ENCODE measurements at regions not wholly inside any gene's neighbourhood (a gene's known extent, or its start where the extent isn't known, plus 50 kb on each side); places are given as distances from the start of the nearest gene placed in this dataset.

DNA sequence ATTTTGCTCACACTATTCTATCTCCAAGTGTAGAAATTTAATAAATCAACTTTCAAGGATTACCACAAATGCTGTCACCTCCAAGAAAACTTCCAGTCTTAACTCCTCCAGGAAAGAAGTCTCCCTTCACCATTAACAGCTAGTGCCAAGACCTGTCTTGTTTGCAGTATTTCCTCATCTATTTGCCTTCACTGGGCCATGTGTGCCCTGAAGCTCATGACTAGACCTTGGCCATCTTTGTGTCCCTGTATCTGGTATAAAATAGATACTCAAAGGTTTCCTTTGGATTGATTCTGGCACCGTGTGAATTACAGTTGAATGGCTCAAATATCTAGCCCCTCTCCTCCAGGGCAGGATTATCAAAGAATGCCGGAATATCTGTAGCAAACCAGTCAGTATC is 346.7 kb upstream of the KLF4 start:
- H3K27ac ChIP-seq (ENCODE audit: low read depth in 1 of 2, low read length in 2 of 2) = no peak overlapping the region
- no peaks in the 10 kb centered on the region for H3K27me3 ChIP-seq (ENCODE audit: control insufficient read depth in 4 of 4, insufficient read depth in 4 of 4, low read length in 3 of 4)
- H3K4me1 ChIP-seq (ENCODE audit: control insufficient read depth in 4 of 4, insufficient read depth in 4 of 4, low read length in 3 of 4) = no peaks in the 10 kb centered on the region
- DNase-seq (ENCODE audit: low spot score) = no peak
- no peaks in the 10 kb centered on the region for H3K9me3 ChIP-seq (ENCODE audit: control insufficient read depth in 4 of 4, low read length in 3 of 4)
- H3K36me3 ChIP-seq (ENCODE audit: control insufficient read depth in 4 of 4, insufficient read depth in 3 of 4, low read depth in 1 of 4, low read length in 3 of 4) = no peaks in the 10 kb centered on the region
- H3K9ac ChIP-seq (ENCODE audit: low read depth in 1 of 2, low read length in 2 of 2) = no peak overlapping the region
- 71% methylated on average over 2 of the region's 2 CpGs for WGBS
- H3K4me3 ChIP-seq (ENCODE audit: low read depth in 1 of 3, low read length in 3 of 3) = no peak overlapping the region
- TF ChIP-seq RXRA (IDR thresholded peaks at IDR 0.05) (peak in 1 of 2 donors; percentile 24), JUND (IDR thresholded peaks at IDR 0.05) (no peak), NR2F2 (IDR thresholded peaks at IDR 0.05) (no peak), HNF4A (conservative IDR thresholded peaks at IDR 0.05) (peak in 1 of 2 donors; percentile 49), FOXA1 (IDR thresholded peaks at IDR 0.05) (no peak), FOXA2 (IDR thresholded peaks at IDR 0.05) (no peak), RAD21 (IDR thresholded peaks at IDR 0.05) (no peak), YY1 (IDR thresholded peaks at IDR 0.05) (peak; percentile 59), GABPA (IDR thresholded peaks at IDR 0.05 in 1 of 2, conservative IDR thresholded peaks at IDR 0.05 in 1 of 2) (no peak)
- TF ChIP-seq, protein P1, sequence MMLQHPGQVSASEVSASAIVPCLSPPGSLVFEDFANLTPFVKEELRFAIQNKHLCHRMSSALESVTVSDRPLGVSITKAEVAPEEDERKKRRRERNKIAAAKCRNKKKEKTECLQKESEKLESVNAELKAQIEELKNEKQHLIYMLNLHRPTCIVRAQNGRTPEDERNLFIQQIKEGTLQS (IDR thresholded peaks at IDR 0.05) = no peak
- TF ChIP-seq, protein P2, sequence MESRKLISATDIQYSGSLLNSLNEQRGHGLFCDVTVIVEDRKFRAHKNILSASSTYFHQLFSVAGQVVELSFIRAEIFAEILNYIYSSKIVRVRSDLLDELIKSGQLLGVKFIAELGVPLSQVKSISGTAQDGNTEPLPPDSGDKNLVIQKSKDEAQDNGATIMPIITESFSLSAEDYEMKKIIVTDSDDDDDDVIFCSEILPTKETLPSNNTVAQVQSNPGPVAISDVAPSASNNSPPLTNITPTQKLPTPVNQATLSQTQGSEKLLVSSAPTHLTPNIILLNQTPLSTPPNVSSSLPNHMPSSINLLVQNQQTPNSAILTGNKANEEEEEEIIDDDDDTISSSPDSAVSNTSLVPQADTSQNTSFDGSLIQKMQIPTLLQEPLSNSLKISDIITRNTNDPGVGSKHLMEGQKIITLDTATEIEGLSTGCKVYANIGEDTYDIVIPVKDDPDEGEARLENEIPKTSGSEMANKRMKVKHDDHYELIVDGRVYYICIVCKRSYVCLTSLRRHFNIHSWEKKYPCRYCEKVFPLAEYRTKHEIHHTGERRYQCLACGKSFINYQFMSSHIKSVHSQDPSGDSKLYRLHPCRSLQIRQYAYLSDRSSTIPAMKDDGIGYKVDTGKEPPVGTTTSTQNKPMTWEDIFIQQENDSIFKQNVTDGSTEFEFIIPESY (IDR thresholded peaks at IDR 0.05) = no peak
- TF ChIP-seq, protein P3, sequence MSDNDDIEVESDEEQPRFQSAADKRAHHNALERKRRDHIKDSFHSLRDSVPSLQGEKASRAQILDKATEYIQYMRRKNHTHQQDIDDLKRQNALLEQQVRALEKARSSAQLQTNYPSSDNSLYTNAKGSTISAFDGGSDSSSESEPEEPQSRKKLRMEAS (IDR thresholded peaks at IDR 0.05) = no peak

DNA sequence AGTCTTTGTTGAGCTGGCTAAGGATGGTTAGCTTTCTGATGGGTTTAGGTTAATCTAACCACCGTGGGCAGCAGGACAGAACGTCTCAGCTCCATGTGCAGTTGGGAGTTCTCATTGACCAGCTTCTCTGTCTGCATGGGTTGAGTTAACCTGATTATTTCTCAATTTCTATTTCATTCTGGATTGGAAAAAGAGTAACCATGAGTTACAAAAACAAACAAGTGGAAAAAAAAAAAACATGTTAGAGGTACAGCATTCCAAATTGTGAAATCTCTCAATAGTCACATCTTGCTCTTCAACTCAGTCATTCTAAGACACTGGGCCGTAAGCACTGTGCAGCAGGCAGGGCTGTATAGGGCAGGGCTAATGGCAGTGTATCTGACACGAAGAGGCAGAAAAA is 343.7 kb upstream of the KLF4 start:
- no peaks in the 10 kb centered on the region for H3K4me1 ChIP-seq (ENCODE audit: control insufficient read depth in 4 of 4, insufficient read depth in 4 of 4, low read length in 3 of 4)
- no peaks in the 10 kb centered on the region for H3K36me3 ChIP-seq (ENCODE audit: control insufficient read depth in 4 of 4, insufficient read depth in 3 of 4, low read depth in 1 of 4, low read length in 3 of 4)
- WGBS = 47% methylated on average over 4 of the region's 4 CpGs
- no peak overlapping the region for H3K27ac ChIP-seq (ENCODE audit: low read depth in 1 of 2, low read length in 2 of 2)
- H3K4me3 ChIP-seq (ENCODE audit: low read depth in 1 of 3, low read length in 3 of 3) = no peak overlapping the region
- DNase-seq (ENCODE audit: low spot score) = no peak
- H3K9ac ChIP-seq (ENCODE audit: low read depth in 1 of 2, low read length in 2 of 2) = no peak overlapping the region
- H3K27me3 ChIP-seq (ENCODE audit: control insufficient read depth in 4 of 4, insufficient read depth in 4 of 4, low read length in 3 of 4) = peaks cover 0 to 2% (median 0%) of the 10 kb centered on the region in 4 donors
- peaks cover 0 to 2% (median 0%) of the 10 kb centered on the region in 4 donors for H3K9me3 ChIP-seq (ENCODE audit: control insufficient read depth in 4 of 4, low read length in 3 of 4)
- TF ChIP-seq TAF1 (conservative IDR thresholded peaks at IDR 0.05) (no peak), RXRA (IDR thresholded peaks at IDR 0.05) (peak in 1 of 2 donors; percentile 78), FOXA1 (IDR thresholded peaks at IDR 0.05) (peak; percentile 33), HNF4G (IDR thresholded peaks at IDR 0.05) (peak; percentile 18), SP1 (IDR thresholded peaks at IDR 0.05) (peak; percentile 19), EGR1 (IDR thresholded peaks at IDR 0.05; ENCODE audit: low read depth in 2 of 2) (peak in 1 of 2 donors; percentile 81), HNF4A (conservative IDR thresholded peaks at IDR 0.05) (peak; percentile 83 to 89), RAD21 (IDR thresholded peaks at IDR 0.05) (peak; percentile 21 to 56), NR2F2 (IDR thresholded peaks at IDR 0.05) (no peak), YY1 (IDR thresholded peaks at IDR 0.05) (peak; percentile 24), JUND (IDR thresholded peaks at IDR 0.05) (peak in 1 of 2 donors; percentile 80), FOXA2 (IDR thresholded peaks at IDR 0.05) (peak; percentile 72), GABPA (IDR thresholded peaks at IDR 0.05 in 1 of 2, conservative IDR thresholded peaks at IDR 0.05 in 1 of 2) (no peak)
- TF ChIP-seq, protein P4, sequence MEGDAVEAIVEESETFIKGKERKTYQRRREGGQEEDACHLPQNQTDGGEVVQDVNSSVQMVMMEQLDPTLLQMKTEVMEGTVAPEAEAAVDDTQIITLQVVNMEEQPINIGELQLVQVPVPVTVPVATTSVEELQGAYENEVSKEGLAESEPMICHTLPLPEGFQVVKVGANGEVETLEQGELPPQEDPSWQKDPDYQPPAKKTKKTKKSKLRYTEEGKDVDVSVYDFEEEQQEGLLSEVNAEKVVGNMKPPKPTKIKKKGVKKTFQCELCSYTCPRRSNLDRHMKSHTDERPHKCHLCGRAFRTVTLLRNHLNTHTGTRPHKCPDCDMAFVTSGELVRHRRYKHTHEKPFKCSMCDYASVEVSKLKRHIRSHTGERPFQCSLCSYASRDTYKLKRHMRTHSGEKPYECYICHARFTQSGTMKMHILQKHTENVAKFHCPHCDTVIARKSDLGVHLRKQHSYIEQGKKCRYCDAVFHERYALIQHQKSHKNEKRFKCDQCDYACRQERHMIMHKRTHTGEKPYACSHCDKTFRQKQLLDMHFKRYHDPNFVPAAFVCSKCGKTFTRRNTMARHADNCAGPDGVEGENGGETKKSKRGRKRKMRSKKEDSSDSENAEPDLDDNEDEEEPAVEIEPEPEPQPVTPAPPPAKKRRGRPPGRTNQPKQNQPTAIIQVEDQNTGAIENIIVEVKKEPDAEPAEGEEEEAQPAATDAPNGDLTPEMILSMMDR (IDR thresholded peaks at IDR 0.05; ENCODE audit: low read depth, low read length, missing input control) = no peak
- TF ChIP-seq, protein P1 (IDR thresholded peaks at IDR 0.05) = no peak
- TF ChIP-seq, protein P2 (IDR thresholded peaks at IDR 0.05) = peak; percentile 74
- TF ChIP-seq, protein P5, sequence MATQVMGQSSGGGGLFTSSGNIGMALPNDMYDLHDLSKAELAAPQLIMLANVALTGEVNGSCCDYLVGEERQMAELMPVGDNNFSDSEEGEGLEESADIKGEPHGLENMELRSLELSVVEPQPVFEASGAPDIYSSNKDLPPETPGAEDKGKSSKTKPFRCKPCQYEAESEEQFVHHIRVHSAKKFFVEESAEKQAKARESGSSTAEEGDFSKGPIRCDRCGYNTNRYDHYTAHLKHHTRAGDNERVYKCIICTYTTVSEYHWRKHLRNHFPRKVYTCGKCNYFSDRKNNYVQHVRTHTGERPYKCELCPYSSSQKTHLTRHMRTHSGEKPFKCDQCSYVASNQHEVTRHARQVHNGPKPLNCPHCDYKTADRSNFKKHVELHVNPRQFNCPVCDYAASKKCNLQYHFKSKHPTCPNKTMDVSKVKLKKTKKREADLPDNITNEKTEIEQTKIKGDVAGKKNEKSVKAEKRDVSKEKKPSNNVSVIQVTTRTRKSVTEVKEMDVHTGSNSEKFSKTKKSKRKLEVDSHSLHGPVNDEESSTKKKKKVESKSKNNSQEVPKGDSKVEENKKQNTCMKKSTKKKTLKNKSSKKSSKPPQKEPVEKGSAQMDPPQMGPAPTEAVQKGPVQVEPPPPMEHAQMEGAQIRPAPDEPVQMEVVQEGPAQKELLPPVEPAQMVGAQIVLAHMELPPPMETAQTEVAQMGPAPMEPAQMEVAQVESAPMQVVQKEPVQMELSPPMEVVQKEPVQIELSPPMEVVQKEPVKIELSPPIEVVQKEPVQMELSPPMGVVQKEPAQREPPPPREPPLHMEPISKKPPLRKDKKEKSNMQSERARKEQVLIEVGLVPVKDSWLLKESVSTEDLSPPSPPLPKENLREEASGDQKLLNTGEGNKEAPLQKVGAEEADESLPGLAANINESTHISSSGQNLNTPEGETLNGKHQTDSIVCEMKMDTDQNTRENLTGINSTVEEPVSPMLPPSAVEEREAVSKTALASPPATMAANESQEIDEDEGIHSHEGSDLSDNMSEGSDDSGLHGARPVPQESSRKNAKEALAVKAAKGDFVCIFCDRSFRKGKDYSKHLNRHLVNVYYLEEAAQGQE (IDR thresholded peaks at IDR 0.05) = peak; percentile 40
- TF ChIP-seq, protein P3 (IDR thresholded peaks at IDR 0.05) = peak; percentile 59
